ENCODE measurements at regions not wholly inside any gene's neighbourhood (a gene's known extent, or its start where the extent isn't known, plus 50 kb on each side); places are given as distances from the start of the nearest gene placed in this dataset.

DNA sequence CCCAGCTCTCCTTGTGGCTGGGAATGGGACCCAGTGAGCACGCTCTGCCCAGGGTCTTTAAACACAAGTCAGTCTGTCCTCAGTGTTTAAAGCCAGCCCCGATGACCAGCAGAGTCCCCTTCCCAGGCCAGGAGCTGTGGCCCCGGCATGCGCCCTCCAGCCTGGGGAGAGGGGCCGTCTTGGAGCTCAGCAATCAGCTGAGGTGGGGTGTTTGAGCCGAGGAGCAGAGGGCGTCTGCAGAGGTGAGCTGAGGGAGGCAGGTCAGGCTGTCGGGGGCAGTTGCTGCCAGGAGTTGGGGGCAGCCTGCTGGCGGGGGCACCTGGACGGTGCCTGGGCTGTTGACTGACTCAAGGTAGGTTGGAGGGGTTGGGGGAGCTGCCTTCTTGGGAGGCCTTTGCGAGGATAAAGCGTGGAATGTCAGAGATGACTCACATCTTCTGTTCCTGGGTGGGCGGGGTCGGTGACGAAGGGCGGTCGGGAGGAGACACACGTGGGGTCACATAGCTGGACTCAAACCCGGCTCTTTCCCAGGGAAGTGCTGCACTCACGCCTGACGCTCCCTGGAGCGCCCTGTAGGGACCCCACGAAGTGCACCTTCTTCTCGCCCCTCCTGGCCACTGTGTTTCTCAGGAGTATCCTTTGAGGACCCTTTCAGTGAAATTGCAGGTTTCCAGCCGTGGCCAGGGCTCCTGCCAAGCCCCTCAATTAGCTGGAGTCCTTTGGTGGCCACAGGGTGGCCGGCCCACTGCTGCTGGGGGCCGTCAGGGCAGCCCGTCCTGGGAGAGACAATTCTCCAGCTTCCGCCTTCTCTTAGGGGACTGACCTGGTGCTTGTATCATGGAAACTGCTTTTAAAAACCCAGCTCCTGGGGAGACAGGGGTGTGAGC, 86.2 kb downstream of the SIK1 start:
- Histone ChIP-seq H3K4me3 (no peak overlapping the region), H3K27me3 (no peaks in the 10 kb centered on the region), H3K27ac (no peak overlapping the region), H3K36me3 (no peaks in the 10 kb centered on the region), H3K9me3 (no peaks in the 10 kb centered on the region), H3K4me1 (no peaks in the 10 kb centered on the region)
- no peak for DNase-seq (ENCODE audit: low spot score in 2 of 2)
- intact Hi-C loops (cut with DNase I; ENCODE audit: low total_unique reads): no loop called here
- TF ChIP-seq, protein P1, sequence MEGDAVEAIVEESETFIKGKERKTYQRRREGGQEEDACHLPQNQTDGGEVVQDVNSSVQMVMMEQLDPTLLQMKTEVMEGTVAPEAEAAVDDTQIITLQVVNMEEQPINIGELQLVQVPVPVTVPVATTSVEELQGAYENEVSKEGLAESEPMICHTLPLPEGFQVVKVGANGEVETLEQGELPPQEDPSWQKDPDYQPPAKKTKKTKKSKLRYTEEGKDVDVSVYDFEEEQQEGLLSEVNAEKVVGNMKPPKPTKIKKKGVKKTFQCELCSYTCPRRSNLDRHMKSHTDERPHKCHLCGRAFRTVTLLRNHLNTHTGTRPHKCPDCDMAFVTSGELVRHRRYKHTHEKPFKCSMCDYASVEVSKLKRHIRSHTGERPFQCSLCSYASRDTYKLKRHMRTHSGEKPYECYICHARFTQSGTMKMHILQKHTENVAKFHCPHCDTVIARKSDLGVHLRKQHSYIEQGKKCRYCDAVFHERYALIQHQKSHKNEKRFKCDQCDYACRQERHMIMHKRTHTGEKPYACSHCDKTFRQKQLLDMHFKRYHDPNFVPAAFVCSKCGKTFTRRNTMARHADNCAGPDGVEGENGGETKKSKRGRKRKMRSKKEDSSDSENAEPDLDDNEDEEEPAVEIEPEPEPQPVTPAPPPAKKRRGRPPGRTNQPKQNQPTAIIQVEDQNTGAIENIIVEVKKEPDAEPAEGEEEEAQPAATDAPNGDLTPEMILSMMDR (IDR thresholded peaks at IDR 0.05): no peak
- TF ChIP-seq POLR2AphosphoS5 (IDR thresholded peaks at IDR 0.05) (no peak), POLR2A (IDR thresholded peaks at IDR 0.05) (no peak)

DNA sequence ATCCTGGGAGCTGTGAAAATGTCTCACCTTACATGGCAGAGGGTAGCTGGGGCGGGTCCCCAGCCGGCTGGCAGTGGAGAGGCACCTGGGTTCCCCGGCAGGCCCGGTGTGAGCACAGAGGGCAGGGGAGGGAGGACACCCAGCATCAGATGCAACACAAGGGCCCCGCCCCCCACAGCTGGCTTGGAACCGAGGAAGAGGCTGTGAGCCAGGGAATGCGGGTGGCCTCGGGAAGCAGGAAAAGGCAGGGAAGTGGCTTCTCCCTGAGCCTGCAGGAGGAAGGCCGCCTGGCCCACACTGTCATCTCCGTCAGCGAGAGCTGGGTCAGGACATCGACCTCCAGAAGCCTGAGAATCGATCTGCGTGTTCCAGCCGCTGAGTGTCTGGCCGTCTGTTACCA, 87.3 kb downstream of the SIK1 start:
- Histone ChIP-seq H3K4me1 (no peaks in the 10 kb centered on the region), H3K36me3 (no peaks in the 10 kb centered on the region), H3K27ac (no peak overlapping the region), H3K27me3 (no peaks in the 10 kb centered on the region), H3K9me3 (no peaks in the 10 kb centered on the region), H3K4me3 (no peak overlapping the region)
- intact Hi-C loops (cut with DNase I; ENCODE audit: low total_unique reads): no loop called here
- no peak for DNase-seq (ENCODE audit: low spot score in 2 of 2)
- TF ChIP-seq, protein P1 (IDR thresholded peaks at IDR 0.05): no peak
- no peak for TF ChIP-seq POLR2AphosphoS5 (IDR thresholded peaks at IDR 0.05)
- no peak for TF ChIP-seq POLR2A (IDR thresholded peaks at IDR 0.05)

DNA sequence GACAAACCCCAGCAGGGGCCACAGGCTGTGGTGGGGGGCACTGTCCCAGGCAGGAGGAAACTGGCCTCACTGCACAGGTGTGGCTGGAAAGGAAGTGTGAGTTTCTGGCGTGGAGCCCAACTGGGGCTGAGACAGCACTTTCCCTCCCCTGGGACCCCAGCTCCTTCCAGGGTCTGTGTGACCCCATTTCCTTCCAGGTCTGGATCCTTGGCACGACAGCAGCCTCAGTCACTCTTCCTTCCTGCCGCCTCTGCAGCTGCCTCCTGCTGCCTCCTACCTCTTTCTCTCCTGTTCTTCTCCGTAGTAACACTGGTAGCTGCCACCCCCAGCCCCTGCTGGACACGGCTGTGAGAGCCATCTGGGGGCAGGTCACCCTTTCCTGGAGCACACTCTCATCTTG, 88.0 kb downstream of the SIK1 start:
- DNase-seq (ENCODE audit: low spot score in 2 of 2): no peak
- Histone ChIP-seq H3K27ac (no peak overlapping the region), H3K36me3 (no peaks in the 10 kb centered on the region), H3K27me3 (no peaks in the 10 kb centered on the region), H3K4me3 (no peak overlapping the region), H3K4me1 (peaks cover 0 to 2% of the 10 kb centered on the region in 2 donors), H3K9me3 (no peaks in the 10 kb centered on the region)
- intact Hi-C loops (cut with DNase I; ENCODE audit: low total_unique reads): no loop called here
- TF ChIP-seq, protein P1 (IDR thresholded peaks at IDR 0.05): no peak

DNA sequence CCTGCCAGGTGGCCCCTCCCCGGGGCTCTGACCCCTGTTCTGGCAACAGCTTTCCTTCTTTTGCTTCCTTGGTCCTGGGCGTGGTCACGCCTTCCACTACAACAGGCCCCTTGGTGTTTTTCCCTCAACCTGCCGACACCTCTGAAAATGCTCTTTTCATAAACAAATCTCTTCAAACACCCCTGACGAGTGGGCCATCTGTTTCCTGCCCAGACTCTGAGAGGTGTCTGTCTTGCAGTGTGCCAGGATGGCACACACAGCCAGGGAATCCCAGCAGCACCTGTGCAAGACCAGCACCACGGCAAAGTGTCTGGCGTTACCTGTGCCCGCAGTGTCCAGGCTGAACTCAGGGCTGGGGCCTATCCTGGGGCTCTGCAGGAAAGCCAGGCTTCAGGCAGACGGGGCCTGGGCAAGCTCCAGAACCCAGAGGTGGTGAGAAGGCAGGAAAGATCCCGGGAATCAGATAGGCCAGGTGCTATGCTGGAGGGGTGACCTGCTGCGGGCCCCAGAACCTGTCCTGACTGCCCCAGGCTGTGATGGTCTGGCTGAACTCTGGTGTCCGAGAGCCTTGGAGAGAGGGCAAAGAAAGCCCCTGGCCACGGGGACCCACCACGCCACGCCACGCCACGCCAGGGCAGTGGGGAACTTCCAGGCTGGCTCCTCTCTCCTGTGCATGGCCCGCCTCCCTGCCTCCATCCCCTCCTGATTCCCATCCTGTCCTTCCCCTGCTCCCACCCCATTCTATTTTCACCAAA, 88.9 kb downstream of the SIK1 start:
- intact Hi-C loops (cut with DNase I; ENCODE audit: low total_unique reads): no loop called here
- H3K36me3 ChIP-seq: no peaks in the 10 kb centered on the region
- TF ChIP-seq POLR2A (IDR thresholded peaks at IDR 0.05): no peak
- TF ChIP-seq POLR2AphosphoS5 (IDR thresholded peaks at IDR 0.05): no peak
- TF ChIP-seq, protein P1 (IDR thresholded peaks at IDR 0.05): no peak
- DNase-seq (ENCODE audit: low spot score in 2 of 2): no peak
- H3K27me3 ChIP-seq: no peaks in the 10 kb centered on the region
- peaks cover 0 to 8% of the 10 kb centered on the region in 2 donors for H3K4me1 ChIP-seq
- H3K9me3 ChIP-seq: no peaks in the 10 kb centered on the region
- H3K4me3 ChIP-seq: no peak overlapping the region
- H3K27ac ChIP-seq: no peak overlapping the region

DNA sequence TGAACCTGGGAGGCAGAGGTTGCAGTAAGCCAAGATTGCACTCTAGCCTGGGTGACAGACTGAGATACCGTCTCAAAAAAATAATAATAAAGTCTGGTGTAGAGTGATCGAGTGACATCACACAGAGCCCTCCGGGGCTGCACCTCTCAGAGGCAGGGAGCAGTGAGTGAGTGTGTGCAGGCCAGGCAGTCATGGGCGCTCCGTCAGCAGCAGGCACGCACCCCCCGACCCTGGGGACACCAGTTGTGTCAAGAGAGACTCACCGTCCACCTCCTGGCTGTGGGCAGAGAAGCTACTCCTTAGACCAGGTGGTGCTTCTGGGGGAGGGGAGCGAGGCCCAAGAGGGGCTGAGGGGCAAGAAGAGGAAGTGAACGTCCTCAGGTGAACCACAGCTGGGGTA, 91.8 kb downstream of the SIK1 start:
- Histone ChIP-seq H3K36me3 (no peaks in the 10 kb centered on the region), H3K4me3 (no peak overlapping the region), H3K4me1 (peaks cover 8 to 9% of the 10 kb centered on the region in 2 donors), H3K27ac (no peak overlapping the region), H3K27me3 (no peaks in the 10 kb centered on the region), H3K9me3 (no peaks in the 10 kb centered on the region)
- DNase-seq (ENCODE audit: low spot score in 2 of 2): no peak
- TF ChIP-seq POLR2A (IDR thresholded peaks at IDR 0.05) (no peak), POLR2AphosphoS5 (IDR thresholded peaks at IDR 0.05) (no peak)
- TF ChIP-seq, protein P1 (IDR thresholded peaks at IDR 0.05): no peak
- intact Hi-C loops (cut with DNase I; ENCODE audit: low total_unique reads): no loop called here
